Omental fat pad (tissue), 3 donors: ENCODE measurements at regions not wholly inside any gene's neighbourhood (a gene's known extent, or its start where the extent isn't known, plus 50 kb on each side); places are given as distances from the start of the nearest gene placed in this dataset.
"Not testable (repeated sequence)": the region's sequence is repeated elsewhere in the genome, so short reads cannot be mapped to it uniquely, and the experiment has no call there.

ENCODE experiments used
- ATAC-seq: fragments of 150-250 bp; one replicate; pipeline ENCODE4 v1.9.1; 2016; ENCODE audit warnings: mild to moderate bottlenecking, moderate library complexity; ENCODE audit not compliant: low FRiP score
- DNase-seq: peaks from one replicate; pipeline ENCODE4 v3.0.0-alpha.2; 2019; ENCODE audit warnings: low spot score
- TF ChIP-seq, protein P1 (sequence below), 3 donors: fragments of 450-650 bp; IDR thresholded peaks; one replicate each; pipeline ENCODE4 v1.5.1; 2016 to 2017; ENCODE audit warnings: antibody characterized with exemption in 3 of 3, mild to moderate bottlenecking in 3 of 3, moderate library complexity in 2 of 3

GRCh38 chr7:66556177-66556548, 72.5 kb upstream of the KCTD7 start:
- DNase-seq = no peak
- TF ChIP-seq, protein P1, sequence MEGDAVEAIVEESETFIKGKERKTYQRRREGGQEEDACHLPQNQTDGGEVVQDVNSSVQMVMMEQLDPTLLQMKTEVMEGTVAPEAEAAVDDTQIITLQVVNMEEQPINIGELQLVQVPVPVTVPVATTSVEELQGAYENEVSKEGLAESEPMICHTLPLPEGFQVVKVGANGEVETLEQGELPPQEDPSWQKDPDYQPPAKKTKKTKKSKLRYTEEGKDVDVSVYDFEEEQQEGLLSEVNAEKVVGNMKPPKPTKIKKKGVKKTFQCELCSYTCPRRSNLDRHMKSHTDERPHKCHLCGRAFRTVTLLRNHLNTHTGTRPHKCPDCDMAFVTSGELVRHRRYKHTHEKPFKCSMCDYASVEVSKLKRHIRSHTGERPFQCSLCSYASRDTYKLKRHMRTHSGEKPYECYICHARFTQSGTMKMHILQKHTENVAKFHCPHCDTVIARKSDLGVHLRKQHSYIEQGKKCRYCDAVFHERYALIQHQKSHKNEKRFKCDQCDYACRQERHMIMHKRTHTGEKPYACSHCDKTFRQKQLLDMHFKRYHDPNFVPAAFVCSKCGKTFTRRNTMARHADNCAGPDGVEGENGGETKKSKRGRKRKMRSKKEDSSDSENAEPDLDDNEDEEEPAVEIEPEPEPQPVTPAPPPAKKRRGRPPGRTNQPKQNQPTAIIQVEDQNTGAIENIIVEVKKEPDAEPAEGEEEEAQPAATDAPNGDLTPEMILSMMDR (IDR thresholded peaks at IDR 0.05) = no peak

GRCh38 chr7:66556549-66557213, 72.0 kb upstream of the KCTD7 start:
- TF ChIP-seq, protein P1 (IDR thresholded peaks at IDR 0.05) = no peak
- no peak for DNase-seq
- ATAC-seq = no peak

More at GRCh38 chr7:66556177-66556548, 72.5 kb upstream of the KCTD7 start:
- no peak for ATAC-seq

DNA sequence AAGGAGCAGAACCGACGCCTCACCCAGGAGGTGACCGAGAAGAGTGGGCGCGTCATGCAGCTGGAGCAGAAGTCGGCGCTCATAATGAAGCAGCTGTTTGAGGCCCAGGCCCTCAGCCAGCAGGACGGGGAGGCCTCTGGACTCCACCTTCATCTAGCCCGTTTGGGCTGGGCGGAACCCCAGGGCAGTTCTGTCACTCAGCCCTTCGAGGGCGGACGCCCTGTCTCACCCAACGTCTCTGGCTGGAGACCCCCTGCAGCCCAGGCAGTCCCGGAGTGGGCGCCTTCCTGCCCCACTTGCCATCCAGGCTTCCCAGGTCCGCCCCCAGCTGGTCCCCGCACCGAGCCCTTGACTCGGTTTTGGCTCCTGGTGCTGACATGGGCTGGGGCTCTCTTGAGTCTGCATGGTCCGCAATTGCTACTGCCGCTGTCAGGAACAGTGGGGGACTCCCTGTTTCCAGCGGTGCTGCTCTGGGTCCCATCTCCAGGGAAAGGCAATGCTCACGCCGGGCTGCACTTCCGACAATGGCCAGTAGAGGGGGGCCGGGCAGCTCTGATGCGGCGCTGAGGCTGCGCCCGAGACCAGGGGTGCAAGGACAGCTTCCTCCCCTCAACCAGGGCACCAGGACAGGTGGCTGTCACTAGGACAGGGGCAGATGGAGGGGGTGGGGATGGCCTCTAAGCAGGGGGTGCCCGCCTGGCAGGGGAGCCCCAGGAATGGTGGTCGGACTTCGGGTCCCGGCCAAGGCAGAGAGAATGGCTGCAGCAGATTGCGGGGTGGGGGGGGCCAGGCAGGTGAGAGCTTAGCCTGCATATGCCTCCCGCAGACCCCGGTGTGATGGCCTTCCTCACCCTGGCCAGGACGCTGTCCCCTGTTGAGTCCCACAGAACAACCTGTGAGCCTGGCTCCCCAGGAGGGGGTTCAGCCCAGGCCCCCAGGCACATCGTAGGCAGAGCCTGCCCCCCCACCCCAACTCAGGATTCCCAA, 71.2 kb upstream of the KCTD7 start:
- peak; percentile 75 for DNase-seq
- TF ChIP-seq, protein P1 (IDR thresholded peaks at IDR 0.05) = peak in 2 of 3 donors; percentile 65 to 72
- peak; percentile 41 for ATAC-seq

DNA sequence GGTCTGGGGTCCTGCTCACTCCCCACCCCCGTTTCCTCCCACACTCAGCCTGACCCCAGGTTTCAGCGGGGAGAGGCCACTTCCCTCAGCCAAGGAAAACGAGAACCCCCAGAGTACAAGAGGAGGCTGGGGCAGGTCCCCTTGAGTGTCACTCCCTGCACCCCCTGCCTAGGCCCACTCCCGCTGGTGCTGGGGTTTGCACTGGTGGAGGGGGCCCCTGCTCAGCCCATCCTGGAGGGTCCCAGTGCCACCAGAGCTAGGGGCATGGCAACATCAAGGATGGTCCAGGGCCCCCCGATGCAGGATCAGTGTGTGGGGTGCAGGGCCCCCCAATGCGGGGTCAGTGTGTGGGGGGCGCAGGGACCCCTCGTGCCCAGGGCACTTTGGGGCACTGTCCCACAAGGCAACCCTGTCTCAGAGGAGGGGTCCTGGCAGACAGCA, 70.5 kb upstream of the KCTD7 start:
- ATAC-seq (no peak), DNase-seq (no peak)
- TF ChIP-seq, protein P1 (IDR thresholded peaks at IDR 0.05) = no peak

DNA sequence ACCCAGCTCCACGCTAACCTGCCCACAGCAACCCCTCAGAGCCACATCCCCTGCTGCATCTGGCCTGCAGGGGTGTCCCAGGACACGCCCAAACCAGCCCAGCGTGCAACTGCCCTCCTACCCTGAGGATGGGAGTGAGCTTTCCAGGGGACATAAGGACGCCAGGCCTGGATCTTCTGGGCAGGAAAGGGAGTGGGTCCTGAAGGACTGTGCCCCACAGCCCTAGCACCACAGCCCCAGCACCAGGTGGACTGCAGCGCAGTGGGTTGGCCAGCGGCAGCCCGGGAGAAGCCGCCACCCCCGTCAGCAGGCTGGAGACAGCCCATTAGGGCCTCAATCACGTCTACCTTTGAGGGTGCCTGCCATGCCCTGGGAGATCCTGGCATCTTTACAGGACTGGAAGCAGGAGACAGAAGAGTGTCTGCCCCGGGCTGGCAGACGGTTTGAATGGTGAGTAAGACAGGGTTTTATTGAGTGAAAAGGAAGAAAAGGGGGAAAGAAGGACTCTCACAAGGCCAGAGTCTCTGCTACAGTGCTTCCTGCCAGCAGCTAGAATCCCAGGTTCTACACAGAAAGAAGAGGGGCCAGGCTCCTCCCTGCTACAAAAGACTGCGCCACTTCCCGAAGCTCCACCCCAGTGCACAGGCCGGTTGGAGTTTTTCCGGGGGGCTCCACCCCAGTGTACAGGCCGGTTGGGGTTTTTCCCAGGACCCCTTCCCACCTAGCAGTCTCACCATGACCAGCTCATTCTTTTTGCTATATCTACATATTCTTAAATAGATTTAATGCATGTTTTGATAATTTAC, 69.8 kb upstream of the KCTD7 start:
- TF ChIP-seq, protein P1 (IDR thresholded peaks at IDR 0.05) = no peak
- no peak for DNase-seq
- no peak for ATAC-seq

- TF ChIP-seq, protein P1 (IDR thresholded peaks at IDR 0.05) = no peak
- ATAC-seq = no peak
Observed at GRCh38 chr7:66564045-66564444, 64.6 kb upstream of the KCTD7 start.

DNA sequence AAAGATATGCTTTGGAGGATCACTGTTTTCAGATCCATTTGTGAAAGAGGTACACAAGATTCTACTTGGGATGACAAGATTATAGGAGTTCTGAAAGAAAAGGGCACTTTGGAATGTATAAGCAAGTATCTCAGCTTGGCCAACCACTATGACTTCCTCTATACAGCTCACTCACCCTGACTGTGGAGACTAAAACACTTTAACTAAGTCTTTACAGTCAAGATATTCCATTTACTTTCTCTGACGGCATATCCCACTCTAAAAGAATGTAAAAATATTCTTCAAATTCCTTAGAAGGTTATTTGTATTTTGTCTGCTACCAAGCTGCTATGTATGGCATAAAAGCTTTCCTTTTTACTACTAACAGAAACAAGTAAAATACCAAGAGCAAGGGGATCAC, 58.5 kb upstream of the KCTD7 start:
- not testable (repeated sequence) for DNase-seq, ATAC-seq

More at GRCh38 chr7:66564045-66564444, 64.6 kb upstream of the KCTD7 start:
- DNase-seq = no peak
